Activated CD8-positive, alpha-beta memory T cell treated with anti-CD3 and anti-CD28 coated beads, Interleukin-2, amount 50 U/mL, for 4 hours (primary cell): ENCODE measurements at regions not wholly inside any gene's neighbourhood (a gene's known extent, or its start where the extent isn't known, plus 50 kb on each side); places are given as distances from the start of the nearest gene placed in this dataset.

Experiments used
- DNase-seq: peaks from one replicate; pipeline ENCODE4 v3.0.0-alpha.2; 2020

DNA sequence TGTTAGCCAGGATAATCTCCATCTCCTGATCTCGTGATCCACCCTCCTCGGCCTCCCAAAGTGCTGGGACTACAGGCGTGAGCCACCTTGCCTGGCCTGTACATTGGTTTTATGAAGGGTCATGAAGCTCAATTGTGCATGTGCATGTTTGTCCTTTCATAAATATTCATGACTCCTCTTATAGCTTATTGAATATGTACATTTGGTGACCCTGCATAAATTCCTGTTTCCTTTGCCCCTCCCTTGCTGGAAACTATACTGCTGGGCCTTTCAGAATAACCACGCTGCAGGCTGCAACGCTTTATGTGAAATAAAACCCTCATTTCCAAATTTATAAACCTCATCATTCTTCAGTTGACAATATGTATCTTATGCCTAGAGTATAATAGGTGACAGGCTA, 978.0 kb upstream of the LCORL start:
- no peak for DNase-seq

DNA sequence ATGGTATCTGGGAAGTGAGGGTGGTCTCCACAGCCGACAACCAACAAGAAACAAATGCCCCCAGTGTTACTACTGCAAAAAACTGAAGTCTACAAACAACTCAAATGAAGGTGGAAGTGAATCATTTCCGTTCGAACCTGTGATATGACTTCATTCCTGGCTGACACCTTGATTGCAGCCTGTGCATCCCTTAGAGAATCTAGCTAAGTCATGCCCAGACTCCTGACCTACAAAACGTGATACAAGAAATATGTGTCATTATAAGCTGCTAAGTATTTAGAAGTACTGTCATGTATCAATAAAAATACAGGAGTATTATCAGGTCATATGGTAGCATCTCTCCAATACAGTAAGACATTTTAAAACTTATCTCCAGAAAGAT, 959.7 kb upstream of the LCORL start:
- DNase-seq: no peak

DNA sequence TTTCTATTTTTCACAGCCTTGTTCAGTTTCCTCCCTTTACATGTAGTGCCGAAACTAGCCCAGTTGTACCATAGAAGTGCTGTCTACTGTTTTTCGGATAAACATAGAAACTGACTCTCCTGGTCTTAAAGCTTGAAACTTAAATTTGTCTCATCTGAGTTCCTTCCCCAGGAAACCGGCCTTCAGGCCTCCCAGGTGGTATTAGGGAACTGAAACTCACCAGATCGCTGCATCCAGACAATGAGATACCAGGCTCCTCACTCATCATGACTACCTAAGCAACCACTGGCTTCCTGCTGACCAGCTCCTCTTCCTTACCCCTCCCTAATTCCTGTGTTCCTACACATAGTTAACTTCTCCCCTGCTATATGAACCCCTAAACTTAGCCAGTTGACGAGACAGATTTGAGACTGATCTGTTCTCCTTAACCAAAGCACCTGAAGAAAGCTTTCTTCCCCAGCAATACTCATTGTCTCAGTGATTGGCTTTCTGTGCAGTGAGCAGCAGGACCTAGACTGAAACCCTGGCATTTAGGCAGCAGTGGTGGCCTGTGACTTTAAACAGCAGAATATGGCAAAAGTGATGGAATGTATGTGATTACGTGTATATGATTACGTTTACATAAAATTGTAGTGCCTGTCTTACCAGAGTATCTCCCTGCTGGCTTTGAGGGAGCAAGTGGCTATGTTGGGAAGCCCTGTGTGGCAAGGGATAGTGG, 959.1 kb upstream of the LCORL start:
- DNase-seq: no peak

DNA sequence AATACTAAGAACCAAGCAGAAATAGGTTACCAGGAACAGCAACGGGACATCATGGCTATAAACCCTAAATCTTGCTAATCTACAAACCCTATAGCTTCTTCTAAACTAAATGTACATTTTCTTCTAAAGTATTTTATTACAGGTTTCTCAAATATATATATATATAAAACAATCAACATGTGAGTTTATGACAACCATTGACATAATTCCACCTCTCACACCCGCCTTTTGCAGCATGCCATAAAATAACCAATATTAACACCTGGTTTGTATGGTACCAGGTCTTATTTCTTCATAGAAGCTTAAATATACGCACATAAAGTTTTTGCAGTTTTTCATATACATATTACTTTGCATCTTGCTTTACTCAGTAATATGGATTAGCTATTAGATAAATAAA, 955.3 kb upstream of the LCORL start:
- DNase-seq: no peak

DNA sequence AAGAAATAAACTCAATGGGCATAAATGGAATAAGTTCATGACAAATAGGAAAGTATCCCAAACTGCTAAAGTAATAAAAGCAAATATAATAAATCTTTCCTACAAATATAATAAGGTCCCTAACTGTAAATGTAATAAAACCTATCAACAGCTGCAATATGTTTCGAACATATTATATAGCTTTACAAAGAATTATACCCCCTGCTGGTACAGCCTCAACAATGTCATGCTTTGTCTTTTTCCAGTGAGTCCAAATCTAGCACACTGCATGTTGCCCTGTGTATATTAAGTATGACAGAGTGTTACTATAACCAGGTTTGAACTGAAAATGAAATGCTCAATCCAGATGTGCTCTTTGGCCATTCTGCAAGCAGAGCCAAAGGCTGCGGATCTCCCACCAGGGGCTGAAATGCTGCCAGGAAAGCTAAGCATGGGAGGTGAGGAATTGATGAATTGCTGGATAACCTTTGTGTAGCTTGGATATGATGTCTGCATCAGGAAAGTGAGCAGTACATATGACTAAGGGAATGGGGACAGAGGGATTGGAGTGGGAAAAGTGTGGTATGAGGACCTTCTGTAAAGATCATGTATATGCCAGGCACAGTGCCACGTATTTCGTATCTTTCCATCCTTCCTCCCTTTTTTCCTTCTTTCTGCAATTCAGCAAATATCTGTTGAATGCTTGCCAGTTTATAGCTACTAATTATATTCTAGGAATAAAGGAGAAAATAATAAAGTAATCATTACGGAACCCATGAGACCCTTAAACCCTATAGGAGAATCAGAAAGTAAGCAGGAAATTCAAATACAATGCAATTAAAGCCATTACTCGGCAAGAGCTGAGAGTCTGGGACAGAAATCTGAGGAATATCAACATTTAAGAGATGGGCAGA, 954.6 kb upstream of the LCORL start:
- no peak for DNase-seq

GRCh38 chr4:18973296-18973695, 951.7 kb upstream of the LCORL start:
- no peak for DNase-seq

- DNase-seq: no peak
These were observed 940.3 kb upstream of the LCORL start for GRCh38 chr4:18961879-18962278.

GRCh38 chr4:18961266-18961665, 939.7 kb upstream of the LCORL start:
- no peak for DNase-seq

DNA sequence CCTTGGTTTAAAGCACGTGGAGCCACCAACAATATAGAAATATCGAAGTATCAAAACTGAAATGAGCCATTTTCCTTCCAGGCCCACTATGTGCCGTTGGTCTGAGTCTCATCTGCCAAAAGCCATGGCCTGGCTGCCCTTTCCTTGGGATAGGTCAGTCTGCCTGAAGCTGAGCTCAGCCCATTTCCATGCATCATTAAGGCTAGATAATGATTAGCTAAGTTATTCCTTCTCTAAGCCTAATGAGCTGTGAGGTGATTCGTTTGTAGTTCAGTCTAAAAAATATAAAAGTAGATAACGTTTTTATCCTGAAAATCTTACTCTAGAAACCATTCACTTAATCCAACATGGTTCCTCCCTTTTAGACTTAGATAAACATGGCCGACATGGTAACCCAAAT, 936.2 kb upstream of the LCORL start:
- DNase-seq: no peak

DNA sequence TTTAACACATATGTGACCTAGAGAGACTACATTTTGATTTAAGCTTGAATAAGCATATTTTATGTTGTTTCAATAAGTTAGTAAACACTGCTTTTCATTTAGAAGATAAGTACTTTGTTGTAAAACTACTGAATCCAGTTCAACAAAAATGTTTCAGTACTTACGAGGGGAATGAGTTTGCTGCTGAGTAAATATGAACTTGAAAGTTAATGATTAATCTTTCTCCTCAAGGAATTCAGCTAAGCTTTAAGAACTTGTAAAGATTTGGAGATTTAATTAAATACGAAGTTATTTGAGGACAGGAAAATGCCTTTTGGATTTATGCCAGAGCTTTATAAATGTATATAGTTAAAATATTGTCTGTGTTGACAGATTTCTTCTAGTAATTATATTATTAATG, 933.0 kb upstream of the LCORL start:
- no peak for DNase-seq

DNA sequence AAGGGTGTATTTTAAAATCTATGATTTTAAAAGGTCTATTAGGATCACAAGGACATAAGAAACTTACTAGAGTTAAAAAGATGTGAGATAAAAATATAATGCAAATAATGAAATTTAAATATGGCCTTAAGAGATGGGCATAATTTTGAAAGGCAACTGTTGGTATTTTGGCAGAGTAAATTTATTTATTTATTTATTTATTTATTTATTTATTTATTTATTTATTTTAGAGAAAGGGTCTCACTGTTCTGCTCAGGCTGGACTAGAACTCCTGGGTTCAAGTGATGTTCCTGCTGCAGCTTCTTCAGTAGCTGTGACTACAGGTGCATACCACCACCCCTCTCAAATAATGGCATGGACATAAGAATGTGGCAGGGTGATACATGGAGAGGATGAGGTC, 932.1 kb upstream of the LCORL start:
- DNase-seq: no peak

- no peak for DNase-seq
These were observed 923.9 kb upstream of the LCORL start for GRCh38 chr4:18945464-18945863.

- DNase-seq: no peak
These were observed 921.3 kb upstream of the LCORL start for GRCh38 chr4:18942874-18943273.

DNA sequence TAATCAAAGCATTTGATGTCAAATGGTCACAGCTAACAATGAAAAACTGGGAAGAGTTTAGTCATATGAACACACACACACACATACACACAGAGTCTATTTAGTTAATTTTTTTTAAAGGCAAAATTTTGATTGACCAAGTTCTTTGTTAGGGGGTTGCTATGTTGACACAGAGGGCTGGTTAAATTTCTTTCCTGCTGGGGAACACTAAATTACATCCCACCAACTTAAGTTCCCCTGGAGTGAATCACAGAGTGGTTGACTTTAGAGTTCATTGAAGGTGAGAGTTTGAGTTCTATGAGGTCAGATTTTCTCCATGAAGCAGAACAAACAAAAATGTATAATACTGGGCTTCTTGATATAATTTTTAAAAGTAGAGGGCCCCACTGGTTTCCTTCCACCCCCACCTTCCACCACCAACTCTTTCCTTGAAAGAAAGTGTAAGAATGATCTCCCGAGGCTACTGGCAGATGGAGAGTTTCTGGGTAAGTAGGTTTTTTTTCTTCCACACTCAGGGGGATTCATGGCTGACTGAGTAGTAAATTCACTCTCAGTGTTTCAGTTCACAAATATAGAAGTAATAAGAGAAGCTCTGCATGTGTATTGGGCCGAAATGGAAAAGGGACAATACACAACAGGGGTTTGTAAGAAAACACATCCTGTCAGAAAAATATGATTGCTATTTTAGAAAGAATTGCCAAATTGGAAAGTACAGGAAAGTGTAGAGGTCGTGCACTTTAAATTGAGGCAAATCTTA, 917.0 kb upstream of the LCORL start:
- no peak for DNase-seq

DNA sequence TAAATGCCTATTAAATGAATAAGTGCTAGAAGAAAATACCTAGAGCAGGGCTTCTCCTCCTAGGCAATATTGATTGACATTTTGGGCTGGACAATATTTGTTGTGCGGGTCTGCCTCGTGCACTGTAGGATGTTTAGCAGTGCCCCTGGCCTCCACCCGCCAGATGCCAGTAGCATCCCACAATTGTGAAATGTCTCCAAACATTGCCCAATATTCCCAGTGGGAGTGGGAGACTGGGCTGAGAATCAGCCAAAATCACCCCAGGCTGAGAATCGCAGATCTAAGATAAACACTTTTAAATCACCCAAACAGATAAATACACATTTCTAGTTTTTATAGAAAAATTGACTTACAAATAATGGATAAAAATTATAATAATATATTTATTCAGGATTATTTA, 916.2 kb upstream of the LCORL start:
- DNase-seq: no peak

- no peak for DNase-seq
These were observed 915.5 kb upstream of the LCORL start for GRCh38 chr4:18937080-18937479.

GRCh38 chr4:18935659-18936345, 914.2 kb upstream of the LCORL start:
- no peak for DNase-seq

DNA sequence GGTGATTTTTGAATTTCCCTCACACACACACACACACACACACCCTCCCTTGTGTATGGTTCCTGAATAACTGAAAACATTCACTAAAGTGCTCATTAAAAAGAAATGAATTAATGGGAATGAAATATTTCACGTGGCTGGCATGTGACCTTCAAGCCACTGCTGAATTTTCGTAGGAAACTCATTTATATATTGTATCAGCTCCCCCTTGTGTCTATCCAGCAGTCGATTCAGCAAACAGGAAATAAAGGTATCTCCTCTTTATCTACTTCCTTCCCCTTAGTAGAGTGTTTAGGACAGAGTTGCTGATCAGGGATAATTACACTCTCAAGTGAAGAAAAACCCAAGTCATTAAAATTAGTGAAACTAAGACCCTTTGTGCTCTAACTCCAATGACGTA, 912.6 kb upstream of the LCORL start:
- DNase-seq: no peak

DNA sequence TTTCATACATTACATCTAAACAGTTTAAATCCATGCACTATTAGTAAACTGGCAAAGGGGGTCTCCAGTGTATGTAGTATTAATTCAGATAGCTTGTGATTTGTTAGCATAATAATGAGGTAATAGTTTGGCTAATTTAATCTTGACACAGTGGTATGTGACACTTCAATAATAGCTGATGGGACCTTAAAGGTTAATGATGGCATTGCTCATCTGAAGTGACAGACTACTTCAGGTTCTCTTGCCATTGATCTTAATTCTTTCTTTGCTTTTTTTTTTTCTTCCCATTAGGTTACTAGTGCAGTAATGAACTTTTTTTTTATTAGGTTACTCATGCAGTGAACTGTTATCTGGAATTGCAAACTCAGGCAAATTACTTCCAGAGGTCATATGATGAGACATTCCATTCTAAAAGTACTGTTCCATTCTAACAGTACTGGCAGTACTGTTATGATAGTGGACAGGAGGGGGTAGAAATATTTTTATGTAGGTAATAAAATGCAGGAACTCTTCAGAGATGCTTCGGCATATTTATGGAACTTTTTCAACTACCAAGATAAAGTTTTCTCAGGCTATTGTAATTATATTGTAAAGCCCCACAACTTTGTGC, 911.3 kb upstream of the LCORL start:
- no peak for DNase-seq

DNA sequence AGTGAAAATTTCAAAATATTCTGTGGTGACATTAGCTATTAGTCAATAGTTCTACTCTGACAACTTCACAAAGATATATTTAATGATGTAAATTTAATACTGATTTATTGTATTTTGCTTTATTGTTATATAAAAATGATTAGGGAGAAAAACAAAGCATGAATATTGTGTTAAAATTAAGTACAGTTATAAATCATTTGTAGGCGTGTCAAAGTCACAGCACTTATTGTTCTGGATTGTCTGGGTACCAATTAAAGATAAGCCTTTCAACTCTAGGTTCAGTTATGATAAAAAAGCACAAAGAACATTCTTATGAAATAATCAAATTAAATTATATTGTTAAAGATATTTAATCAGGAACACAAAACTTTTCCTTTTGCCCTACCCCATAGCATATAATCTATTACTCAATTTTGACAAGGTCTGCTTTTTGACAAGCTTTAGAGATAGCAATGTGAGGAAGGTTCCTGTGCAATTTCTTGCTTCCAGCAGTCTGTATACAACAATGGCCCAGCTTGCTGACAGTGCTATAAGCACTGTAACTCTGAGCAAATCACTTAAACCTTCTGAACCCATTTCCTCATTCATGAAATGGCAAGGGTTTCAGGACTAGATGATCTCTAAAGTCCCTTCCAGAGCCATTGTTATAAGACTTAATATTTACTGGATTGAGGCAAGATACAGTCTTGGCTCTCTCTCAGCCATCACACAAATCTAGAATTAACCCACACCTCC, 910.3 kb upstream of the LCORL start:
- DNase-seq: no peak

GRCh38 chr4:18930487-18930886, 908.9 kb upstream of the LCORL start:
- no peak for DNase-seq
